D721Med (cell line): ENCODE measurements at regions not wholly inside any gene's neighbourhood (a gene's known extent, or its start where the extent isn't known, plus 50 kb on each side); places are given as distances from the start of the nearest gene placed in this dataset.

Experiments used
- DNase-seq: peaks from one replicate; pipeline ENCODE4 v3.0.0; 2011; ENCODE audit warnings: low spot score; ENCODE audit not compliant: insufficient read length
- FAIRE-seq: peaks from 2 replicates; lab custom pipeline; 2011; peaks lifted over from hg19 to GRCh38; lab: Jason Lieb, UNC
- TF ChIP-seq, protein P1 (sequence below): IDR thresholded peaks from 2 replicates; pipeline ENCODE4 v1.5.1; 2012; ENCODE audit warnings: mild to moderate bottlenecking, control low read depth; ENCODE audit not compliant: insufficient read depth; ENCODE audit errors: missing control alignments

DNA sequence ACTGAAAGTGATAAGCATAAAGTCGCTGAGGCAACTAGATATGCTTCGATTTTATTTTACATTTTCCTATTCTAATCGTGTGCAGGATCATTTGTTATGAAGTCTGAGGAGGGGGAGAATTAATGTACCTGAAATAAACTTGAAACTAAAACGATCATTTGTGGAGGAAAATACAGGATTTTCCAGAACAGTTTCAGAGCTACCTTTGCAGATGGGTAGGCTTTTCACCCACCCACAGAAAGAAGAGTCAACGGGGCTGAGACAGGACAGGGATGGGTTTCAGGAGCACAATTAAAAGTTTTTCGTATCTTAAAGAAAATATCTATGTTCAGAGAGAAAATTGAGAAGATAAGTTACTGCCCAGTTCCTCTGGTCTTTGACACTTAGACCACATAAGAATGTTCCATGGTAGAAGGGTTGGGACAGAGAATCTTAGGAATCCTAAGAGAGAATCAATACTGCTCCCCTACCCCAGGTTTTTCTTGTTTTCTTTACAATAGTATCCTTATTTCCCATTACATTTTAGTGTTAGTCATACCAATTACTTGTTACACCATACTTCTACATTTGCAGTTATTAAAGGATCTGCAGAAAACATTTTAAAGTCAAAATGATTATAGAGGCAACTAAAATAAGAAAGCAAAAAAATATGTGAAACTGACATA lies 211.4 kb downstream of the DEPDC1B start:
- FAIRE-seq: no peak
- TF ChIP-seq, protein P1, sequence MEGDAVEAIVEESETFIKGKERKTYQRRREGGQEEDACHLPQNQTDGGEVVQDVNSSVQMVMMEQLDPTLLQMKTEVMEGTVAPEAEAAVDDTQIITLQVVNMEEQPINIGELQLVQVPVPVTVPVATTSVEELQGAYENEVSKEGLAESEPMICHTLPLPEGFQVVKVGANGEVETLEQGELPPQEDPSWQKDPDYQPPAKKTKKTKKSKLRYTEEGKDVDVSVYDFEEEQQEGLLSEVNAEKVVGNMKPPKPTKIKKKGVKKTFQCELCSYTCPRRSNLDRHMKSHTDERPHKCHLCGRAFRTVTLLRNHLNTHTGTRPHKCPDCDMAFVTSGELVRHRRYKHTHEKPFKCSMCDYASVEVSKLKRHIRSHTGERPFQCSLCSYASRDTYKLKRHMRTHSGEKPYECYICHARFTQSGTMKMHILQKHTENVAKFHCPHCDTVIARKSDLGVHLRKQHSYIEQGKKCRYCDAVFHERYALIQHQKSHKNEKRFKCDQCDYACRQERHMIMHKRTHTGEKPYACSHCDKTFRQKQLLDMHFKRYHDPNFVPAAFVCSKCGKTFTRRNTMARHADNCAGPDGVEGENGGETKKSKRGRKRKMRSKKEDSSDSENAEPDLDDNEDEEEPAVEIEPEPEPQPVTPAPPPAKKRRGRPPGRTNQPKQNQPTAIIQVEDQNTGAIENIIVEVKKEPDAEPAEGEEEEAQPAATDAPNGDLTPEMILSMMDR: no peak

DNA sequence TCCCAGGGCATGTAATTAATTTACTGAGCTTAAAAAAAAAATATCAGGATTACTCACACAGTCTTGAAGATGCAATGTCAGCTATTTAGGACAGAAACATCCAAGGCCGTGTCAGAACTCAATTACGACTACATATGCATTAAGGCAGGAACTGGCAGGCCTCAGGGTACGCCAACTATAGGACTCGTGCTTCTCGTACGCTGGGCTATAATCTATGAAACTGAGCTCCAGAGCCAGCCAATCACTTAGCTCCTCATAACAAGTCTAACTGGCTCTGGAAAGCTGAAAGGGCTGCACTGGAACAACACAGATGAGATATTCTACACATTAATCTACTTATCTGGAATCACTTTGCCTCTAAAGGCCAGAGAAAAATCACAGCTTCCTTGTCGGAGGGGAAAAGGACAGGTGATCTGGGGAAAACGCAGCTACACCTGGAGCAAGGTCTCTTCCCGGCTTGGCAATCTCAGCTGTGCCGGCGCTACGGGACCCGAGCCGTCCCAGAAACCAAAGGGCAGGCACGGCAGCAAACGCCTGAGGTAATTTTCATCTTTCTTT lies 212.0 kb downstream of the DEPDC1B start:
- no peak for DNase-seq
- TF ChIP-seq, protein P1: no peak
- no peak for FAIRE-seq

More for the DNA sequence above, 211.4 kb downstream of the DEPDC1B start:
- DNase-seq: no peak

DNA sequence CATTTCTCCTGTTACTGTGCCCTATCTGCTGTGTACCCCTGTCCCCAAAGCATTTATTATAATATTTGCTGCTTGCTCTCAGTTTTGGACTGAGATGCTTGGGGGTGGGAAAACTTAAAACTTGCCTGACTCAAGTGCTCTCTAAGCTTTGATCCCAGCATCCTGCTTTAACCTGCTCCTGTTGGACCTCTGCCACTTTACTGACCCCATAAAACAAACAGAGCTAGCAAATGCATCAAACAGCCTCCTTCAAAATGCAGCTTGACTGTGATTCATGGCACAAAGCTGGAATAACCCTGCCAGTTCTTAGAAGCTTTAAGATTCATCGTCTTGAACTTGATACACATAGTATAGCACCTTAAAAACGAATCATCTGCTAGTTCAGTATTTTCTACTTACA lies 212.5 kb downstream of the DEPDC1B start:
- DNase-seq: no peak

DNA sequence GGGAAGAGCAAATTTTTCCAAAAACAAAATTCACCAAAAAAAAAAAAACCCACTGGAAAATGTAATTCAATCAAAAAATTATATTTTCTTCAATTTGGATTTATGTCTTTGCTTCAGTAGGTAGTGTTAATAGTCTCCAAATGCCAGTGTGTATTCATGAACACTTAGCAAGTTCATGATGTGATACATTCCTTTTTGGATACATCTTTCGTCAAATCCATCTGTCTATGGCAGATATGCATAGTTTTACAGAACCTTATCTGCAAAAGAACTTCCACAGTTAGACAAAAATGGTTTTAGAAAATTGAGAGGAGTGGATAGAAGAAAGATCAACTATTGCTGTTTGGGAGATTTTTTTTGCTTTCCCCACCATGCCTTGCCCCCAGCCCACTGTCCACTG lies 214.6 kb downstream of the DEPDC1B start:
- TF ChIP-seq, protein P1: no peak
- no peak for FAIRE-seq

More for the DNA sequence above, 212.5 kb downstream of the DEPDC1B start:
- TF ChIP-seq, protein P1: no peak
- FAIRE-seq: no peak

DNA sequence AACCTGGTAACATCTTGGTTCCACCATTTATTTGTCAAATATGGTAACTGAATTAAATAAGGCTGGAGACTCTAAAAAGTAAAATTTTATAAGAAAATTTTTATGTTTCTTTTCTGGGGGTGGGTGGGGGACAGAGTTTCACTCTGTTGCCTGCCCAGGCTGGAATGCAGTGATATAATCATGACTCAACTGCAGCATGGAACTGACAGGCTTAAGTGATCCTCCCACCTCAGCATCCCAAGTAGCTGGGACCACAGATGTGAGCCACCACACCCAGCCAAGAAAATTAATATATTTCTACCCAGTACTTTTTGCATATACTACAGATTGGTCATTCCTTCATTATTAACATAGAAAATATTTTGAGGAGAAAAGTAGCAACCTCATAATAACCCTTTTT lies 216.9 kb downstream of the DEPDC1B start:
- DNase-seq (no peak), FAIRE-seq (no peak)
- TF ChIP-seq, protein P1: no peak

More for the DNA sequence above, 214.6 kb downstream of the DEPDC1B start:
- DNase-seq: no peak

DNA sequence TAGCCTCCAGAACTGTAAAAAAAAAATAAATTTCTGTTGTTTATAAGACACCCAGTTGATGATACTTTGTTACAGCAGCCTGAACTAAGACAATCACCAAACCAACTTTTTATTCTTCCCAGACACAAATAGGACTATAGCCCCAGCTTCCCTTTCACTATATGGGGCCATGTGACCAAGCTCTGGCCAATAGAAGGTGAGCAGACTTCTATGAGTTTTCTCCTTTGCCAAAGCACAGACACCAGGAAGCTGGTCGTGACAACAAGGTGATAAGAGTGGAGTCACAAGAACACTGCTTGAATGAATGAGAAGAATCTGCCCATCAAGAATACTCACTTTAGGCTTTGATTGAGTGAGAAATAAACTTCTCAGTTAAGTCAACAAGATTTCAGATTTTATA lies 217.7 kb downstream of the DEPDC1B start:
- TF ChIP-seq, protein P1: no peak
- FAIRE-seq: no peak
- no peak for DNase-seq

DNA sequence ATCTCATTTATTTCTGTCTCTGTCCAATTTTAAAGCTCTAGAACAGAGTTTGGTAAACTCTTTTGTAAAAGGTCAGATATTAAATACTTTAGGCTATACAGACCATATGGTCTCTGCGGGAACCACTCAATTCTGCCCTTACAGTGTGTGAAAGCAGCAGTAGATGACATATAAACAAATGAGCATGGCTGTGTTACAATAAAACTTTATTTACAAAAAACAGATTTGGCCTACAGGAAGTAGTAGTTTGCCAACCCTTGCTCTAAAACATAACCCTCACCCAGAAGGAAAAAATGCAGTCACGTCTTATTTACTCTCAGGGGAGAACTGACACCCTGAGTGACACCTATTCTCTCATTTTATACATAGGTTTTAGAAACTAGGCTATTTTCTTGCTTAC lies 220.4 kb downstream of the DEPDC1B start:
- DNase-seq: no peak
- TF ChIP-seq, protein P1: no peak
- FAIRE-seq: no peak
